ENCODE measurements at regions not wholly inside any gene's neighbourhood (a gene's known extent, or its start where the extent isn't known, plus 50 kb on each side); places are given as distances from the start of the nearest gene placed in this dataset.

DNA sequence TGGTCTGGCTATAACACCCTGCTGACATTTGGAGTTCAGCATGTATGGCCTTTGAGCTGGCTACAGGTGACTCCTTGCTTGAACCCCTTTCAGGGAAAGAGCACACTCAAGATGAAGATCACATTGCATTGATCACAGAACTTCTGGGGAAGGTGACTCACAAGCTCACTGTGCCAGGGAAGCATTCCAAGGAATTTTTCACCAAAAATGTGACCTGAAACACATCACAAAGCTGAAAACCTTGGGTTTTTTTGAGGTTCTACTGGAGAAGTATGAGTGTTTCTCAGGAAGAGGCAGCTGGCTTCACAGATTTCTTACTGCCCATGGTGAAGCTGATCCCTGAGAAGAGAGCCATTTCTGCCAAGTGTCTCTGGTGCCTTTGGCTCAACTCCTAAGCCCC lies 879.0 kb downstream of the CBLN2 start:
- intact Hi-C loops (cut with DNase I): no loop called here
- no peak overlapping the region for H3K27ac ChIP-seq
- H3K27me3 ChIP-seq: no peaks in the 10 kb centered on the region
- no peaks in the 10 kb centered on the region for H3K36me3 ChIP-seq
- no peaks in the 10 kb centered on the region for H3K9me3 ChIP-seq
- no peaks in the 10 kb centered on the region for H3K4me1 ChIP-seq
- TF ChIP-seq EP300 (IDR thresholded peaks at IDR 0.05) (no peak), POLR2AphosphoS5 (IDR thresholded peaks at IDR 0.05) (no peak)
- no peak for DNase-seq
- no peak overlapping the region for H3K4me3 ChIP-seq

DNA sequence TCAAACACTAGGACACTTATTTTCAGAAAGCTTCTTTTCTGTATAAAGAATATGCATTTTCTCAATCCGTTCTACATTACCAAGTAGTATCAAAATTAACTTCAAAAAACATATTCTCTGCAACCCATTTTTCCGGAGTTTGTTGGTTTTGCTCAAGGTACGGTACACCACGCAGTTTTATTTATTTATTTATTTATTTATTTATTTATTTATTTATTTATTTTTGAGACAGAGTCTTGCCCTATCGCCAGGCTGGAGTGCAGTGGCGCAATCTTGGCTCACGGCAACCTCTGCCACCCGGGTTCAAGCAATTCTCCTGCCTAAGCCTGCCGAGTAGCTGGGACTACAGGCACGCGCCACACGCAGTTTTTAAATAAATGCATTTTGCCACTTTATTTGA lies 900.3 kb downstream of the CBLN2 start:
- WGBS, 2 donors: 94 to 96% methylated on average over 12 of the region's 12 CpGs
- H3K27me3 ChIP-seq: no peaks in the 10 kb centered on the region
- H3K36me3 ChIP-seq: no peaks in the 10 kb centered on the region
- no peak for DNase-seq
- no peaks in the 10 kb centered on the region for H3K4me1 ChIP-seq
- H3K9me3 ChIP-seq: no peaks in the 10 kb centered on the region
- no peak overlapping the region for H3K4me3 ChIP-seq
- intact Hi-C loops (cut with DNase I): no loop called here
- TF ChIP-seq POLR2A (IDR thresholded peaks at IDR 0.05): no peak
- TF ChIP-seq, protein P1, sequence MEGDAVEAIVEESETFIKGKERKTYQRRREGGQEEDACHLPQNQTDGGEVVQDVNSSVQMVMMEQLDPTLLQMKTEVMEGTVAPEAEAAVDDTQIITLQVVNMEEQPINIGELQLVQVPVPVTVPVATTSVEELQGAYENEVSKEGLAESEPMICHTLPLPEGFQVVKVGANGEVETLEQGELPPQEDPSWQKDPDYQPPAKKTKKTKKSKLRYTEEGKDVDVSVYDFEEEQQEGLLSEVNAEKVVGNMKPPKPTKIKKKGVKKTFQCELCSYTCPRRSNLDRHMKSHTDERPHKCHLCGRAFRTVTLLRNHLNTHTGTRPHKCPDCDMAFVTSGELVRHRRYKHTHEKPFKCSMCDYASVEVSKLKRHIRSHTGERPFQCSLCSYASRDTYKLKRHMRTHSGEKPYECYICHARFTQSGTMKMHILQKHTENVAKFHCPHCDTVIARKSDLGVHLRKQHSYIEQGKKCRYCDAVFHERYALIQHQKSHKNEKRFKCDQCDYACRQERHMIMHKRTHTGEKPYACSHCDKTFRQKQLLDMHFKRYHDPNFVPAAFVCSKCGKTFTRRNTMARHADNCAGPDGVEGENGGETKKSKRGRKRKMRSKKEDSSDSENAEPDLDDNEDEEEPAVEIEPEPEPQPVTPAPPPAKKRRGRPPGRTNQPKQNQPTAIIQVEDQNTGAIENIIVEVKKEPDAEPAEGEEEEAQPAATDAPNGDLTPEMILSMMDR (IDR thresholded peaks at IDR 0.05): no peak
- no peak for TF ChIP-seq EP300 (IDR thresholded peaks at IDR 0.05)
- TF ChIP-seq POLR2AphosphoS5 (IDR thresholded peaks at IDR 0.05): no peak
- no peak overlapping the region for H3K27ac ChIP-seq

DNA sequence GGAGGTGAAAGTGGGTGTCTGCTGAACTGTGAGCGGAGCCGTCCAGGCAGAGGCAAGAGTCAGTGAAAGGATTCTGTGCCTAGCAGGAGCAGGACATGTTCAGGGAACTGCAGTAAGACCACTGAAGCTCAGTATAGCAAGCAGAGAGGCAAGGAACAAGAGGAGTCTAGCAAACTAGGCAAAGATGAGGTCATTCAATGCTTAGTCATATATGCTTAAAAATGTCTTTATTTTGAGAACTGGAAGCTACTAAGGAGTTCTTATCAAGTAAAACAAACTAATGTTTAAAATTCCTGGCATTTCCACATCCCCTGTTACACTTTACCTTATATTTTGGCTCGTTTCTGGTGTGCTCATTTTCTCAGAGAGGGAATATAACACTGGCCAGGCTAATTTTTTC lies 913.4 kb downstream of the CBLN2 start:
- no peak for DNase-seq
- Histone ChIP-seq H3K4me3 (no peak overlapping the region), H3K27me3 (no peaks in the 10 kb centered on the region), H3K27ac (no peak overlapping the region), H3K36me3 (no peaks in the 10 kb centered on the region), H3K4me1 (no peaks in the 10 kb centered on the region), H3K9me3 (no peaks in the 10 kb centered on the region)
- 66 to 78% methylated on average over 3 of the region's 3 CpGs for WGBS, 2 donors
- TF ChIP-seq EP300 (IDR thresholded peaks at IDR 0.05): no peak
- intact Hi-C loops (cut with DNase I): no loop called here

DNA sequence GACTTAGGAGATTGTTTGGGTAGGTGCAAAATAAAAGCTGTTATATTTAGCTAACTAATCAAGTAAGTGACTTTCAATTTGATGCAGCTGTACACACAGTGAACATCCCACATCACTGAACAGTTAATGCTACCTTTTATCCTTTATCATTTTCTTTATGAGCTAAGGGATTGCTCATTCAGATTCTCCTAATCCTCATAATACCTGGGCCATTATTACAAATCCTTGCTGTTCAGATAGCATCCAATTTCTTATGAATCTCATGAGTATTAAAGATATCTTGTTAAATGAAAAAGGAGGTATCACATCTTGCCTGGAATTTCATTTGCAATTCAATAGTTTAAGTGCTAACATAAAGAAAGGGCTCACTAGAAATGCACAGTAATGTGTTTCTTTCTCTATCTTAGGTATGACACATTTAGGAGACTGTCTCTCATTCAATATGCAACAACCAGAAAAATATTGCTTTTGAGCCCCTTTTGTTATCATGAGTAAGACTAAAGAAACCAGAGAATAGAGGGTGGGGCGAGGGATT lies 918.5 kb downstream of the CBLN2 start:
- no peak overlapping the region for H3K4me3 ChIP-seq
- 85 to 98% methylated on average over 1 of the region's 1 CpG for WGBS, 2 donors
- H3K27ac ChIP-seq: no peak overlapping the region
- TF ChIP-seq POLR2A (IDR thresholded peaks at IDR 0.05) (no peak), POLR2AphosphoS5 (IDR thresholded peaks at IDR 0.05) (no peak), EP300 (IDR thresholded peaks at IDR 0.05) (no peak)
- H3K27me3 ChIP-seq: no peaks in the 10 kb centered on the region
- intact Hi-C loops (cut with DNase I): no loop called here
- no peaks in the 10 kb centered on the region for H3K4me1 ChIP-seq
- H3K9me3 ChIP-seq: no peaks in the 10 kb centered on the region
- H3K36me3 ChIP-seq: no peaks in the 10 kb centered on the region
- DNase-seq: no peak

DNA sequence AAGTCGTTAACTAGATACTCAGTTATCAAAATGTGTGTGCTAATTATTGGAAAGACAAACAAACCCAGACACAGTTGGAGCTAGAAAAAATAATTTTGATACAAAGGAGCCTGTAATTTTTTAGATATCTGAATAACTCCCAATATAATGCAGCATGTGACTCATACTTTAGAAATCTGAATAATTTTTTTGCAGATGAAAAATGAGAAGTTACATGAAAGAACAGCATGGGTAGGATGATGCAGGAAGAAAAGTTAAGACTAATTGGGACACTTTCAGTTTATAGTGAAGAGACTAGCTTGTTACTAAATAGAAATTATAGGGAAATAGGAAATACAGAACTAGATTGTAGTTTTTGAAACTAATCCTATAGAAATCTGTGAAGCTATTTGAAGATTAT lies 945.8 kb downstream of the CBLN2 start:
- Histone ChIP-seq H3K27ac (no peak overlapping the region), H3K36me3 (no peaks in the 10 kb centered on the region), H3K4me1 (no peaks in the 10 kb centered on the region), H3K27me3 (no peaks in the 10 kb centered on the region), H3K9me3 (no peaks in the 10 kb centered on the region), H3K4me3 (no peak overlapping the region)
- WGBS, 2 donors: 12 to 38% methylated on average over 1 of the region's 1 CpG
- intact Hi-C loops (cut with DNase I): no loop called here
- TF ChIP-seq POLR2A (IDR thresholded peaks at IDR 0.05): no peak
- TF ChIP-seq, protein P1 (IDR thresholded peaks at IDR 0.05): no peak
- no peak for DNase-seq

DNA sequence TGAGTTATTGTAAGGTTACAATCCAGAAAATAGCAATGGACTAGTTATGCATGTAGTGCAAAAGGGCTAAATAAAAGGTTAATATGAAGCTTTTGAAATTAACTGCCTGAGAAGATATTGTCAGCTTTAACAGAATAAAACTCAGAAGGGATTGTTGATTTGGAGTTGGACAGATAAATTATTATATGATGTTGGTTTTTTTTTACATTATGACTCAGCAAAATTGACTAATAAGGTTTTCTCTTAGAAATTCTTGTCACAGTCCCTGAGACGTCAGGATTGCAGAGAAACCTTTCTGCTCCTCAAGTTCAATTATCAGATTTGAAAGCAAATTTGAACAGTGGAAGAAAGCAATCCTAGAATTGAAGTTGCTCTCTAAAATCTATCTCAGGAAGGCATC lies 946.9 kb downstream of the CBLN2 start:
- H3K4me3 ChIP-seq: no peak overlapping the region
- DNase-seq: no peak
- H3K4me1 ChIP-seq: no peaks in the 10 kb centered on the region
- WGBS, 2 donors: 39 to 51% methylated on average over 1 of the region's 1 CpG
- H3K9me3 ChIP-seq: no peaks in the 10 kb centered on the region
- H3K36me3 ChIP-seq: no peaks in the 10 kb centered on the region
- no peaks in the 10 kb centered on the region for H3K27me3 ChIP-seq
- no peak overlapping the region for H3K27ac ChIP-seq
- intact Hi-C loops (cut with DNase I): no loop called here
- TF ChIP-seq POLR2A (IDR thresholded peaks at IDR 0.05) (no peak), EP300 (IDR thresholded peaks at IDR 0.05) (no peak), POLR2AphosphoS5 (IDR thresholded peaks at IDR 0.05) (no peak)
- TF ChIP-seq, protein P1 (IDR thresholded peaks at IDR 0.05): no peak
